Pancreas (tissue), 10 donors: ENCODE measurements at regions not wholly inside any gene's neighbourhood (a gene's known extent, or its start where the extent isn't known, plus 50 kb on each side); places are given as distances from the start of the nearest gene placed in this dataset.

Experiments used
- ATAC-seq, 4 donors: fragments of 200-7000 bp; cut with Tn5 transposase; one replicate each; pipeline versions ENCODE4 v1.8.0 to v1.9.1; 2020; ENCODE audit warnings: mild to moderate bottlenecking in 4 of 4, moderate library complexity in 4 of 4
- DNase-seq, 6 donors: peaks; one replicate each; pipeline ENCODE4 v3.0.0-alpha.2; 2020
- FAIRE-seq: peaks from 2 replicates; lab custom pipeline; 2012; peaks lifted over from hg19 to GRCh38; lab: Jason Lieb, UNC
- H3K27ac ChIP-seq, 4 donors: fragments of 200-600 bp; sonication (generic); 1 replicate in 3 of 4; 2 replicates in 1 of 4; pipeline versions ENCODE4 v1.5.0 to v1.8.0; 2020
- H3K27me3 ChIP-seq, 4 donors: fragments of 200-600 bp; one replicate each; pipeline ENCODE4 v1.8.0; 2021
- H3K36me3 ChIP-seq, 3 donors: fragments of 200-600 bp; sonication (generic) in 1 of 3; one replicate each; pipeline versions ENCODE4 v1.5.0 to v1.8.0; 2020 to 2021
- H3K4me1 ChIP-seq, 3 donors: fragments of 200-600 bp; one replicate each; pipeline ENCODE4 v1.8.0; 2021
- H3K4me3 ChIP-seq, 4 donors: fragments of 200-600 bp; sonication (generic) in 2 of 4; one replicate each; pipeline versions ENCODE4 v1.5.0 to v1.8.0; 2020 to 2021
- H3K9me3 ChIP-seq, 4 donors: fragments of 200-600 bp; one replicate each; pipeline ENCODE4 v1.8.0; 2021
- WGBS, 2 donors: extraction: QIAGEN DNeasy Blood & Tissue Kit; methylation state at CpG; one replicate each; pipeline ENCODE4 v1.1.7; 2013; 5-methylcytosine and 5-hydroxymethylcytosine counted together
- intact Hi-C, 3 donors: fragments of 100-400 bp; cut with DNase I; formaldehyde crosslinking; loops; one replicate each; pipeline versions ENCODE4 v1.11.1 to v1.14.2; 2022
- TF ChIP-seq, protein P1 (sequence below), 4 donors: fragments of 200-600 bp; sonication (generic) in 3 of 4; IDR thresholded peaks; one replicate each; pipeline versions ENCODE4 v1.5.0 to v1.8.0; 2021; ENCODE audit warnings: antibody characterized with exemption in 4 of 4
- donor health status: healthy with polysubstance abuse.
- donor health status: DM: no; HTN: no; CAD: no; lungs with moderate emphysema.
- donor health status: DM: no; HTN: no; CAD: no.
- donor health status: control.
- donor health status: control.
- donor health status: Bipolar disorder and iron deficiency.
- donor health status: DM: yes; HTN: yes; CAD: no.
- donor health status: DM: no; HTN: no; CAD: no.
- donor health status: DM: no; HTN: no; CAD: no.
- donor health status: DM: yes; HTN: yes; CAD: no.

DNA sequence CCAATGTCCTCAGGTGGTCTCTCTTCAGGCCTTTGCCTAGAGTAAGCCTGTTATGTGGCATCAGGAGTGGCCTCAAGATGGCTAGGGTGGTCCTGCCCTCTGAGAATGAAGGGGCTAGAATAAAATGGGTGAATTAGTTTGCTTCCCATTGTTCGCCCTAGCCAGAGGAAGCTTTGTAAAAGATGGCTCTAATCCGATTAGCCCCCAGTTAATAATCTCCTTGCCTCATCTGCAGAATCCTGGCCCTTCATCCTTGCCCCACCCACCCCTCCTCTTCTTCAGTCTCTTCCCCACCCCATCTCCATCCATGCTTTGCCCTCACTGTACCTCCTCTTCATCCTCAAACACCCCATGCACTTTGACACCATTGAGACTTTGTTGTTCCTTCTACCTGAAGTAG is 57.4 kb upstream of the LGALSL start:
- no peaks in the 10 kb centered on the region for H3K27me3 ChIP-seq
- ATAC-seq, result no peak
- no peaks in the 10 kb centered on the region for H3K36me3 ChIP-seq
- H3K9me3 ChIP-seq, result no peaks in the 10 kb centered on the region
- intact Hi-C loops, result no loop called here
- no peak overlapping the region for H3K27ac ChIP-seq
- no peak for FAIRE-seq
- WGBS, 2 donors, result 90 to 91% methylated on average over 2 of the region's 2 CpGs
- no peak for DNase-seq
- H3K4me1 ChIP-seq, result peaks cover 4 to 16% (median 10%) of the 10 kb centered on the region in 3 donors
- no peak overlapping the region for H3K4me3 ChIP-seq
- TF ChIP-seq, protein P1, sequence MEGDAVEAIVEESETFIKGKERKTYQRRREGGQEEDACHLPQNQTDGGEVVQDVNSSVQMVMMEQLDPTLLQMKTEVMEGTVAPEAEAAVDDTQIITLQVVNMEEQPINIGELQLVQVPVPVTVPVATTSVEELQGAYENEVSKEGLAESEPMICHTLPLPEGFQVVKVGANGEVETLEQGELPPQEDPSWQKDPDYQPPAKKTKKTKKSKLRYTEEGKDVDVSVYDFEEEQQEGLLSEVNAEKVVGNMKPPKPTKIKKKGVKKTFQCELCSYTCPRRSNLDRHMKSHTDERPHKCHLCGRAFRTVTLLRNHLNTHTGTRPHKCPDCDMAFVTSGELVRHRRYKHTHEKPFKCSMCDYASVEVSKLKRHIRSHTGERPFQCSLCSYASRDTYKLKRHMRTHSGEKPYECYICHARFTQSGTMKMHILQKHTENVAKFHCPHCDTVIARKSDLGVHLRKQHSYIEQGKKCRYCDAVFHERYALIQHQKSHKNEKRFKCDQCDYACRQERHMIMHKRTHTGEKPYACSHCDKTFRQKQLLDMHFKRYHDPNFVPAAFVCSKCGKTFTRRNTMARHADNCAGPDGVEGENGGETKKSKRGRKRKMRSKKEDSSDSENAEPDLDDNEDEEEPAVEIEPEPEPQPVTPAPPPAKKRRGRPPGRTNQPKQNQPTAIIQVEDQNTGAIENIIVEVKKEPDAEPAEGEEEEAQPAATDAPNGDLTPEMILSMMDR (IDR thresholded peaks at IDR 0.05), result no peak

GRCh38 chr2:64398516-64399129 is 55.3 kb upstream of the LGALSL start:
- H3K4me3 ChIP-seq, result no peak overlapping the region
- DNase-seq (no peak), FAIRE-seq (no peak), ATAC-seq (no peak)
- intact Hi-C loops, result no loop called here
- TF ChIP-seq, protein P1 (IDR thresholded peaks at IDR 0.05), result no peak
- H3K27me3 ChIP-seq, result no peaks in the 10 kb centered on the region
- no peaks in the 10 kb centered on the region for H3K9me3 ChIP-seq
- peaks cover 10 to 20% (median 11%) of the 10 kb centered on the region in 3 donors for H3K4me1 ChIP-seq
- no peaks in the 10 kb centered on the region for H3K36me3 ChIP-seq
- H3K27ac ChIP-seq, result no peak overlapping the region

- intact Hi-C loops, result no loop called here
- ATAC-seq (no peak), FAIRE-seq (no peak), DNase-seq (no peak)
- H3K9me3 ChIP-seq, result no peaks in the 10 kb centered on the region
- H3K27ac ChIP-seq, result no peak overlapping the region
- H3K4me1 ChIP-seq, result peaks cover 17 to 29% (median 19%) of the 10 kb centered on the region in 3 donors
- no peaks in the 10 kb centered on the region for H3K36me3 ChIP-seq
- TF ChIP-seq, protein P1 (IDR thresholded peaks at IDR 0.05), result no peak
- H3K4me3 ChIP-seq, result no peak overlapping the region
- 94 to 98% methylated on average over 2 of the region's 2 CpGs for WGBS, 2 donors
- no peaks in the 10 kb centered on the region for H3K27me3 ChIP-seq
Measured at GRCh38 chr2:64399521-64399920, 54.4 kb upstream of the LGALSL start.

DNA sequence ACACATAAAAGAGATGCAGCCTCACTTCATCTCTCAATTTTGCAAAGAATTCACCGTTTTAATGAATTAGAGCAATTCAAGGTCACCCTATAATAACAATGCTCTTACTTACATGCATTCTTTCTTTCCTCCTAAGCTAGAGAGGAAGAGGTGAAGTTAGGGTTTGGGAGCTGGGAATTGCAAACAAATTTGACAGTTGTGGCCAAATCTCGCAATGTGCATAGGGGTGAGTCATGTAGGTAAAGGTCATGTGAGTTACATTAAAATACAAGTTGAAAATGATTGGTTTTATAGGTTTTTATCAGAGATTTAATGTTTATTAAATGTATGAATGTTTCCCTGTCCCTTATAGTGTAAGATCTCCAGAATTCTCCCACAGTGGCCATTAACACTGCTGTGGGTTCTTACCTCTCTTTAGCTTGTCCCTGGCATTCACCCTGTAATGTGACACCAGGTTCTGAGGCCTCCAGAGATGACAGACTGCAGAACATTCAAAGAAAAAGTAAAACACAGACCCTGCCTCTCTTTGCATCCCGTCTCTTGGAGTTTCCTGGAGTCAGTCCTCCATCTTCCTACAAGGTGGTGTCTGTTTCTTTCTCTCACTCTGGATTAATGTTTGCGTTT is 53.7 kb upstream of the LGALSL start:
- WGBS, 2 donors, result 64 to 67% methylated on average over 4 of the region's 4 CpGs
- peak in 2 of 4 donors; percentile 10 to 21 for ATAC-seq
- H3K4me1 ChIP-seq, result peaks cover 17 to 33% (median 21%) of the 10 kb centered on the region in 3 donors
- peak overlapping the region in 1 of 4 donors; percentile 8 for H3K27ac ChIP-seq
- no peak for DNase-seq
- no peaks in the 10 kb centered on the region for H3K9me3 ChIP-seq
- H3K4me3 ChIP-seq, result no peak overlapping the region
- H3K27me3 ChIP-seq, result no peaks in the 10 kb centered on the region
- FAIRE-seq, result no peak
- intact Hi-C loops, result no loop called here
- TF ChIP-seq, protein P1 (IDR thresholded peaks at IDR 0.05), result no peak
- no peaks in the 10 kb centered on the region for H3K36me3 ChIP-seq
